Kidney epithelial cell (primary cell): ENCODE measurements at regions not wholly inside any gene's neighbourhood (a gene's known extent, or its start where the extent isn't known, plus 50 kb on each side); places are given as distances from the start of the nearest gene placed in this dataset.

Source experiments
- DNase-seq: peaks from one replicate; pipeline ENCODE4 v3.0.0-alpha.2; 2010; ENCODE audit warnings: low read depth
- H3K27me3 ChIP-seq: 2 replicates; pipeline ENCODE4 v1.6.0; 2011; ENCODE audit warnings: low read length; ENCODE audit not compliant: control insufficient read depth, insufficient read depth
- H3K36me3 ChIP-seq: 2 replicates; pipeline ENCODE4 v1.5.1; 2011; ENCODE audit warnings: low read length; ENCODE audit not compliant: control insufficient read depth, insufficient read depth
- H3K4me3 ChIP-seq: 2 replicates; pipeline ENCODE4 v1.5.1; 2011; ENCODE audit warnings: low read depth, mild to moderate bottlenecking, control low read depth, low read length
- CTCF ChIP-seq: IDR thresholded peaks from 2 replicates; pipeline ENCODE4 v1.5.1; 2011; ENCODE audit warnings: mild to moderate bottlenecking, moderate library complexity, low read length, control low read depth, inconsistent platforms; ENCODE audit not compliant: insufficient read depth, poor library complexity, severe bottlenecking

GRCh38 chr14:65937960-65938316 is 525.4 kb downstream of the FUT8 start:
- Histone ChIP-seq H3K27me3 (no peaks in the 10 kb centered on the region), H3K4me3 (no peak overlapping the region), H3K36me3 (no peaks in the 10 kb centered on the region)
- TF ChIP-seq CTCF = no peak
- DNase-seq = no peak

- Histone ChIP-seq H3K27me3 (no peaks in the 10 kb centered on the region), H3K4me3 (no peak overlapping the region), H3K36me3 (no peaks in the 10 kb centered on the region)
- no peak for DNase-seq
- TF ChIP-seq CTCF = no peak
These were observed 526.2 kb downstream of the FUT8 start for GRCh38 chr14:65938738-65939137.

- Histone ChIP-seq H3K4me3 (no peak overlapping the region), H3K27me3 (no peaks in the 10 kb centered on the region), H3K36me3 (no peaks in the 10 kb centered on the region)
- TF ChIP-seq CTCF = no peak
- DNase-seq = no peak
These were observed 526.7 kb downstream of the FUT8 start for GRCh38 chr14:65939184-65939583.

- Histone ChIP-seq H3K4me3 (no peak overlapping the region), H3K27me3 (no peaks in the 10 kb centered on the region), H3K36me3 (no peaks in the 10 kb centered on the region)
- DNase-seq = no peak
- TF ChIP-seq CTCF = peak; percentile 24
These were observed 527.7 kb downstream of the FUT8 start for GRCh38 chr14:65940056-65940735.

GRCh38 chr14:65941091-65941490 is 528.6 kb downstream of the FUT8 start:
- Histone ChIP-seq H3K27me3 (no peaks in the 10 kb centered on the region), H3K36me3 (no peaks in the 10 kb centered on the region), H3K4me3 (no peak overlapping the region)
- no peak for DNase-seq
- TF ChIP-seq CTCF = no peak

GRCh38 chr14:65943150-65943549 is 530.6 kb downstream of the FUT8 start:
- Histone ChIP-seq H3K27me3 (no peaks in the 10 kb centered on the region), H3K36me3 (no peaks in the 10 kb centered on the region), H3K4me3 (no peak overlapping the region)
- no peak for TF ChIP-seq CTCF
- DNase-seq = no peak
